ENCODE measurements at regions not wholly inside any gene's neighbourhood (a gene's known extent, or its start where the extent isn't known, plus 50 kb on each side); places are given as distances from the start of the nearest gene placed in this dataset.

DNA sequence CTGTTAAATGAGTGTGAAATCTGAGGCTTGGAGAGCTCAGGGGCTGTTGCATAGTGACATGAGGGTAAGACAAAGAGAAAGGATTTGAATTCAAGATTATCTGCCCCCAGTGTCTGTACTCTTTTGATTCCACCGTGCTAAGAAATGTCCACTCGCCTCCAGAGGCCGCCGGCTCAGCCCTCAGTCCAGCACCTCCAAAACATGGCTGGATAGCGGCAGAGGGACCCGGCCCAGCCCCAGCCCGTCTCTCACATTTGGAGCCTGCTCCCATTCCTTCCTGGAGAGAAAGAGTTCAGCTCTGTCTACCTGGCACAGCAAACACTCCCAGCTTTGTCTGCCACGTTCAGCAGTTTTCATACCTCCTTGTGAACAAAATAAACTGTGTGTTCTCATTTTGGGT lies 84.8 kb upstream of the IQSEC1 start:
- H3K27ac Mint-ChIP-seq = no peak overlapping the region
- H3K4me3 Mint-ChIP-seq (ENCODE audit: low read depth) = no peak overlapping the region
- no peaks in the 10 kb centered on the region for H3K4me1 Mint-ChIP-seq (ENCODE audit: low read depth)
- DNase-seq (ENCODE audit: low spot score, unreplicated experiment) = no peak
- TF ChIP-seq, protein P1, sequence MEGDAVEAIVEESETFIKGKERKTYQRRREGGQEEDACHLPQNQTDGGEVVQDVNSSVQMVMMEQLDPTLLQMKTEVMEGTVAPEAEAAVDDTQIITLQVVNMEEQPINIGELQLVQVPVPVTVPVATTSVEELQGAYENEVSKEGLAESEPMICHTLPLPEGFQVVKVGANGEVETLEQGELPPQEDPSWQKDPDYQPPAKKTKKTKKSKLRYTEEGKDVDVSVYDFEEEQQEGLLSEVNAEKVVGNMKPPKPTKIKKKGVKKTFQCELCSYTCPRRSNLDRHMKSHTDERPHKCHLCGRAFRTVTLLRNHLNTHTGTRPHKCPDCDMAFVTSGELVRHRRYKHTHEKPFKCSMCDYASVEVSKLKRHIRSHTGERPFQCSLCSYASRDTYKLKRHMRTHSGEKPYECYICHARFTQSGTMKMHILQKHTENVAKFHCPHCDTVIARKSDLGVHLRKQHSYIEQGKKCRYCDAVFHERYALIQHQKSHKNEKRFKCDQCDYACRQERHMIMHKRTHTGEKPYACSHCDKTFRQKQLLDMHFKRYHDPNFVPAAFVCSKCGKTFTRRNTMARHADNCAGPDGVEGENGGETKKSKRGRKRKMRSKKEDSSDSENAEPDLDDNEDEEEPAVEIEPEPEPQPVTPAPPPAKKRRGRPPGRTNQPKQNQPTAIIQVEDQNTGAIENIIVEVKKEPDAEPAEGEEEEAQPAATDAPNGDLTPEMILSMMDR (IDR thresholded peaks at IDR 0.05; ENCODE audit: unreplicated experiment) = no peak
- H3K27me3 Mint-ChIP-seq = peaks cover 3% of the 10 kb centered on the region
- peaks cover 11% of the 10 kb centered on the region for H3K9me3 Mint-ChIP-seq (ENCODE audit: low read depth)
- peaks cover 2% of the 10 kb centered on the region for H3K36me3 Mint-ChIP-seq (ENCODE audit: insufficient read depth)

- TF ChIP-seq, protein P1 (IDR thresholded peaks at IDR 0.05; ENCODE audit: unreplicated experiment) = no peak
- DNase-seq (ENCODE audit: low spot score, unreplicated experiment) = no peak
Observed at GRCh38 chr3:13152826-13153710, 79.8 kb upstream of the IQSEC1 start.

DNA sequence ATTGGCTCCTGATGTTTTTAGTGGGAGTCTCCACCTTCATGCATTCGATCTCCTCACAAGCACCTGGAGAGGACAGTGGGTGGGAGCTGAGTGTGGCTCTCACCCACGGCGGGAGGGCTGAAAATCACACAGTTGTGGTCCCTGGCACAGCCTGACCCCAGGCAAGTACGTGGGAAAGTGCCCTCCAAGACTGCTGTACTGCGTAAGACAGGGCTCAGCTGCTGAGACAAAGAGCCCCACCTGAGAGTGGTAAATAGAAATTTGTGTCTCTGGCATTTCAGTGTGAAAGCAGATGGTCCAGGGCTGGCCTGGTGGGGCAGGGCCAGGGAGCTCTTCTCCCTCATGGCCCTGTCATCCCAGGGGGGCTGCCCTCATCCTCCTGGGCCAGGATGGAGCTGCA lies 77.4 kb upstream of the IQSEC1 start:
- H3K27me3 Mint-ChIP-seq = no peaks in the 10 kb centered on the region
- peaks cover 2% of the 10 kb centered on the region for H3K36me3 Mint-ChIP-seq (ENCODE audit: insufficient read depth)
- H3K4me1 Mint-ChIP-seq (ENCODE audit: low read depth) = no peaks in the 10 kb centered on the region
- no peak overlapping the region for H3K27ac Mint-ChIP-seq
- DNase-seq (ENCODE audit: low spot score, unreplicated experiment) = no peak
- H3K9me3 Mint-ChIP-seq (ENCODE audit: low read depth) = peaks cover 8% of the 10 kb centered on the region
- no peak overlapping the region for H3K4me3 Mint-ChIP-seq (ENCODE audit: low read depth)
- TF ChIP-seq, protein P1 (IDR thresholded peaks at IDR 0.05; ENCODE audit: unreplicated experiment) = no peak

More at GRCh38 chr3:13152826-13153710, 79.8 kb upstream of the IQSEC1 start:
- H3K4me1 Mint-ChIP-seq (ENCODE audit: low read depth) = no peaks in the 10 kb centered on the region
- peaks cover 2% of the 10 kb centered on the region for H3K36me3 Mint-ChIP-seq (ENCODE audit: insufficient read depth)
- H3K27ac Mint-ChIP-seq = no peak overlapping the region
- peaks cover 11% of the 10 kb centered on the region for H3K9me3 Mint-ChIP-seq (ENCODE audit: low read depth)
- no peak overlapping the region for H3K4me3 Mint-ChIP-seq (ENCODE audit: low read depth)
- H3K27me3 Mint-ChIP-seq = no peaks in the 10 kb centered on the region

GRCh38 chr3:13149330-13150108 lies 76.3 kb upstream of the IQSEC1 start:
- no peaks in the 10 kb centered on the region for H3K4me1 Mint-ChIP-seq (ENCODE audit: low read depth)
- TF ChIP-seq, protein P1 (IDR thresholded peaks at IDR 0.05; ENCODE audit: unreplicated experiment) = no peak
- no peaks in the 10 kb centered on the region for H3K27me3 Mint-ChIP-seq
- no peak for DNase-seq (ENCODE audit: low spot score, unreplicated experiment)
- no peak overlapping the region for H3K4me3 Mint-ChIP-seq (ENCODE audit: low read depth)
- H3K27ac Mint-ChIP-seq = no peak overlapping the region
- no peaks in the 10 kb centered on the region for H3K36me3 Mint-ChIP-seq (ENCODE audit: insufficient read depth)
- H3K9me3 Mint-ChIP-seq (ENCODE audit: low read depth) = peaks cover under 1% of the 10 kb centered on the region

GRCh38 chr3:13148561-13149329 lies 75.5 kb upstream of the IQSEC1 start:
- no peaks in the 10 kb centered on the region for H3K4me1 Mint-ChIP-seq (ENCODE audit: low read depth)
- no peaks in the 10 kb centered on the region for H3K27me3 Mint-ChIP-seq
- TF ChIP-seq, protein P1 (IDR thresholded peaks at IDR 0.05; ENCODE audit: unreplicated experiment) = no peak
- no peaks in the 10 kb centered on the region for H3K36me3 Mint-ChIP-seq (ENCODE audit: insufficient read depth)
- no peak overlapping the region for H3K4me3 Mint-ChIP-seq (ENCODE audit: low read depth)
- H3K9me3 Mint-ChIP-seq (ENCODE audit: low read depth) = no peaks in the 10 kb centered on the region
- DNase-seq (ENCODE audit: low spot score, unreplicated experiment) = no peak
- H3K27ac Mint-ChIP-seq = no peak overlapping the region
